Amniotic epithelial cell (primary cell): ENCODE measurements at regions not wholly inside any gene's neighbourhood (a gene's known extent, or its start where the extent isn't known, plus 50 kb on each side); places are given as distances from the start of the nearest gene placed in this dataset.
"Not testable (repeated sequence)": the region's sequence is repeated elsewhere in the genome, so short reads cannot be mapped to it uniquely, and the experiment has no call there.

Experiments
- DNase-seq: peaks from one replicate; pipeline ENCODE4 v3.0.0-alpha.2; 2010; ENCODE audit warnings: low read depth

- DNase-seq = no peak
Measured at GRCh38 chr16:61181982-61182381, 854.3 kb downstream of the CDH8 start.

GRCh38 chr16:61179561-61179960 is 856.7 kb downstream of the CDH8 start:
- no peak for DNase-seq

GRCh38 chr16:61165797-61166196 is 870.4 kb downstream of the CDH8 start:
- DNase-seq = no peak

GRCh38 chr16:61150351-61150750 is 885.9 kb downstream of the CDH8 start:
- no peak for DNase-seq

- no peak for DNase-seq
Measured at GRCh38 chr16:61149709-61150108, 886.5 kb downstream of the CDH8 start.

GRCh38 chr16:61148930-61149329 is 887.3 kb downstream of the CDH8 start:
- no peak for DNase-seq

- no peak for DNase-seq
Measured at GRCh38 chr16:61146429-61146828, 889.8 kb downstream of the CDH8 start.

GRCh38 chr16:61131447-61131846 is 904.8 kb downstream of the CDH8 start:
- DNase-seq = no peak

GRCh38 chr16:61128545-61129323 is 907.5 kb downstream of the CDH8 start:
- no peak for DNase-seq

- DNase-seq = no peak
Measured at GRCh38 chr16:61105544-61105943, 930.7 kb downstream of the CDH8 start.

GRCh38 chr16:61098505-61098904 is 937.7 kb downstream of the CDH8 start:
- no peak for DNase-seq

GRCh38 chr16:61091300-61091699 is 944.9 kb downstream of the CDH8 start:
- not testable (repeated sequence) for DNase-seq

GRCh38 chr16:61083711-61084110 is 952.5 kb downstream of the CDH8 start:
- DNase-seq = no peak

- DNase-seq = no peak
Measured at GRCh38 chr16:61074324-61074723, 961.9 kb downstream of the CDH8 start.

GRCh38 chr16:61057635-61058034 is 978.6 kb downstream of the CDH8 start:
- no peak for DNase-seq

GRCh38 chr16:61050547-61050946 is 985.7 kb downstream of the CDH8 start:
- DNase-seq = no peak

- no peak for DNase-seq
Measured at GRCh38 chr16:61045931-61046330, 990.3 kb downstream of the CDH8 start.

- no peak for DNase-seq
Measured at GRCh38 chr16:61042737-61043136, 993.5 kb downstream of the CDH8 start.

GRCh38 chr16:61030616-61031015 is 1005.6 kb downstream of the CDH8 start:
- DNase-seq = no peak

- DNase-seq = no peak
Measured at GRCh38 chr16:61024180-61024900, 1011.9 kb downstream of the CDH8 start.

- DNase-seq = no peak
Measured at GRCh38 chr16:61014869-61015268, 1021.4 kb downstream of the CDH8 start.

- DNase-seq = no peak
Measured at GRCh38 chr16:61007694-61008093, 1028.5 kb downstream of the CDH8 start.

- no peak for DNase-seq
Measured at GRCh38 chr16:61005952-61006351, 1030.3 kb downstream of the CDH8 start.
